ENCODE measurements at regions not wholly inside any gene's neighbourhood (a gene's known extent, or its start where the extent isn't known, plus 50 kb on each side); places are given as distances from the start of the nearest gene placed in this dataset.

DNA sequence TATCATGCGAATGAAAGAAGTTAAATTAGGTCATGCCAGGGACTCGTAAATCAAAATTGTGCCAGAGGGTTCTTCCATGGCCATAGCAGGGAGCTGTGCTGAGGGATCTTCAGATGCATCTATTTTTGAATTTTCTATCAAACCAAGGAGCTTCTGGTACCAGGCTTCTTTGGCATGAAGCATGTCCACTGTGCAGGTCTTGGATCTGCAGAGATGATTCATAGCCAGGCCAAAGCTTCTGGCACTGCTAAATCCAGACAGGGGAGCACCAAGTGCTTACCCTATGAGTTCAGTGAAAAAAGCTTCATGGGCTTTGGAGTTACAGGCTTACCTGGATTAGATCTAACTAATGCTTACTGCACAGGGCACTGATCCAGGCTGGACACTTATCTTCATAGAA, 154.2 kb upstream of the DAB1 start:
- TF ChIP-seq POLR2A (IDR thresholded peaks at IDR 0.05) (no peak), CTCF (IDR thresholded peaks at IDR 0.05) (no peak)

All from Peyer's patch (tissue), 4 donors.